Right cardiac atrium (tissue), 5 donors: ENCODE measurements at regions not wholly inside any gene's neighbourhood (a gene's known extent, or its start where the extent isn't known, plus 50 kb on each side); places are given as distances from the start of the nearest gene placed in this dataset.

Source experiments
- ATAC-seq, 2 donors: fragments of 200-7000 bp; cut with Tn5 transposase; one replicate each; pipeline versions ENCODE4 v1.8.0 to v1.9.1; 2020; ENCODE audit warnings: moderate library complexity in 2 of 2, mild to moderate bottlenecking in 1 of 2
- DNase-seq, 3 donors: peaks; one replicate each; pipeline ENCODE4 v3.0.0-alpha.2; 2020
- H3K27ac ChIP-seq: one replicate; pipeline ENCODE4 v1.5.1; 2013; ENCODE audit warnings: mild to moderate bottlenecking, low read length, control low read depth, moderate library complexity
- H3K27me3 ChIP-seq: one replicate; pipeline ENCODE4 v1.6.1; 2013; ENCODE audit not compliant: control insufficient read depth, insufficient read depth
- H3K4me1 ChIP-seq: one replicate; pipeline ENCODE4 v1.6.1; 2013; ENCODE audit warnings: low read length; ENCODE audit not compliant: control insufficient read depth, insufficient read depth
- H3K4me3 ChIP-seq: one replicate; pipeline ENCODE4 v1.5.1; 2013; ENCODE audit warnings: low read length, control low read depth
- H3K9me3 ChIP-seq: one replicate; pipeline ENCODE4 v1.6.1; 2013; ENCODE audit warnings: low read length; ENCODE audit not compliant: control insufficient read depth
- WGBS: extraction: QIAGEN DNeasy Blood & Tissue Kit; methylation state at CpG from one replicate; pipeline ENCODE4 v1.1.7; 2013; 5-methylcytosine and 5-hydroxymethylcytosine counted together
- intact Hi-C, 4 donors: fragments of 100-400 bp; cut with DNase I; formaldehyde crosslinking; loops; one replicate each; pipeline versions ENCODE4 v1.11.0 to v1.14.0; 2022 to 2023
- donor health status: healthy with polysubstance abuse.
- donor health status: DM: no; HTN: yes; CAD: no.
- donor health status: DM: no; HTN: no; CAD: no.
- donor health status: DM: no; HTN: yes; CAD: no; lungs with severe emphysema.
- donor health status: DM: yes; HTN: yes; CAD: no.

DNA sequence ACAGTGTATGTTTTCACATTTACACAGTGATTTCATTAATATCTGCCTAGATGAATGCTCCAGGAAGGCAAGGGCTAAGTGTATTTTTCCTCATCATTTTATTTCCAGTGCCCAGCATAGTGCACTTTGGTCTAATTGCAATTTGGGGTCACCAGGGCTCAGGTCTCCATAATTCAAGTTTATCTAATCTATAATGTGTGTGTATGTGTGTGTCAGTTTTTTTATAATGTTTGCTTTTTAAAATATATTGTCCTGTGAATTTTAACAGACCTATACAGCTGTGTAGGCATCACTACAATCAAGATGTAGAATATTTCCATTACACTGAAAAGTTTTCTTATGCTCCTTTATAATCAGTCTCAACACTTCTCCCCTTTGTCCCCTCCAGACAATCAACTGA, 620.4 kb downstream of the STK39 start:
- Histone ChIP-seq H3K4me3 (no peak overlapping the region), H3K9me3 (no peaks in the 10 kb centered on the region), H3K27me3 (no peaks in the 10 kb centered on the region), H3K4me1 (no peaks in the 10 kb centered on the region), H3K27ac (no peak overlapping the region)
- ATAC-seq (no peak), DNase-seq (no peak)
- intact Hi-C loops = no loop called here

GRCh38 chr2:167626301-167626700, 621.1 kb downstream of the STK39 start:
- Histone ChIP-seq H3K27ac (no peak overlapping the region), H3K4me1 (no peaks in the 10 kb centered on the region), H3K27me3 (no peaks in the 10 kb centered on the region), H3K9me3 (no peaks in the 10 kb centered on the region), H3K4me3 (no peak overlapping the region)
- no peak for DNase-seq
- ATAC-seq = no peak
- intact Hi-C loops = no loop called here
- WGBS = 35% methylated on average over 1 of the region's 1 CpG

GRCh38 chr2:167616997-167617396, 630.4 kb downstream of the STK39 start:
- ATAC-seq = no peak
- DNase-seq = no peak
- Histone ChIP-seq H3K9me3 (no peaks in the 10 kb centered on the region), H3K4me3 (no peak overlapping the region), H3K27me3 (no peaks in the 10 kb centered on the region), H3K27ac (no peak overlapping the region), H3K4me1 (no peaks in the 10 kb centered on the region)
- intact Hi-C loops = no loop called here

DNA sequence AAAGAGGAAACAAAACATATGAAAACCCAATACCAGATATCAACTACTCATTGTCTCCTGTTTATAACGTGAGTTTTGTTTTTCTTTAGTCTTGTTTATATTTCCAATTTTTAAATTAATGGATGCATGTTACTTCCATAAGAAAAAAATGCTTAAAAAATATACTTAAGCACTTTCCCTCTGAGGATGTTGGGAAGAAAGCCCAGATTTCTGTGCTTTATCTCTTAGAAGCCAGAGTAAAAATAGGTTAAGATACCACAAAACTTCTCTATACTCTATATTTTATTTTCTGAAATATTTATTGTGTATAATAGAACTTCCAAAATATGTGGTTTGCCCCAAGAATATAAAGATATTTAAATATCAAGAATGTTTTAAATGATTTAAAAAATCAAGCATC, 633.9 kb downstream of the STK39 start:
- no peaks in the 10 kb centered on the region for H3K4me1 ChIP-seq
- H3K9me3 ChIP-seq = no peaks in the 10 kb centered on the region
- H3K27ac ChIP-seq = no peak overlapping the region
- no peak for DNase-seq
- intact Hi-C loops = no loop called here
- 51% methylated on average over 1 of the region's 1 CpG for WGBS
- no peak overlapping the region for H3K4me3 ChIP-seq
- H3K27me3 ChIP-seq = no peaks in the 10 kb centered on the region
- no peak for ATAC-seq

DNA sequence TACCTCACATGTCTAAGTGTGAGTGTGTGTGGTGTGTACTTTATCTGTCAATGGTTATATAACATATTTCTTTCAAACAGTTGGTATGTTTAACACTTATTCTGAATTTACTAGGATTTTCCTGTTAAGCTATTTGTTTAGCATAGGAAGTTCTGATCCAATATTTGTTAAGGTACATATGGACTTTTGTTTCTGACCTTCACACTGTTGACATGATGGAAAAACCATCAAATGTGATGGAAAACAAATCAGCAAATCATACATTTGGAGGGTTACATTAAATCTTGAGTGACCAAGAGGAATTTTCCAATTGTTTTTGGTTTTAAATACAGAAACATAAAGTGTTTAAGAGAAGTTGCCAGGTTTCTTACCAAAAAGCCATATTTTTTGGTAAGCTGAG, 638.9 kb downstream of the STK39 start:
- DNase-seq = no peak

DNA sequence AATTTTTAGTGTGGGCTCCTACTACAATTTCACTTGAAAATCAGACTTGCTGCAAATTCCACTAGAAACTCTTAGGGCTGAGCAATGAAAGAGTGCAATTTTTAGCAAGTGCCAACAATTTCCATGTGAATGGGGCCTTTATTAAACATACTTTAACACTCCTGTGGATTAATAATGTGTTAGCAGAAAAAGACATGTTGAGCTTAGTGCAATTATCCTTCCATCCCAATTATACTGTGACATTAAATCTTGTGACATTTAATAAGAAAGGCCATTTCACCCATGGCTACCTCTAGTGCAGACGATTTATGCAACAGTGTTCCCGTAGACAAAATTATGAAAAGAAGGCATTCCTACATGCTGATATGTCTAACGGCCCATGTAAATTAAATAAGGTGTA, 639.7 kb downstream of the STK39 start:
- DNase-seq = no peak
- ATAC-seq = no peak
- H3K27ac ChIP-seq = no peak overlapping the region
- no peaks in the 10 kb centered on the region for H3K9me3 ChIP-seq
- H3K4me3 ChIP-seq = no peak overlapping the region
- WGBS = 86% methylated on average over 3 of the region's 3 CpGs
- H3K4me1 ChIP-seq = no peaks in the 10 kb centered on the region
- H3K27me3 ChIP-seq = no peaks in the 10 kb centered on the region
- intact Hi-C loops = no loop called here

More for the DNA sequence above, 638.9 kb downstream of the STK39 start:
- no peaks in the 10 kb centered on the region for H3K4me1 ChIP-seq
- no peaks in the 10 kb centered on the region for H3K27me3 ChIP-seq
- H3K9me3 ChIP-seq = no peaks in the 10 kb centered on the region
- intact Hi-C loops = no loop called here
- no peak overlapping the region for H3K27ac ChIP-seq
- no peak overlapping the region for H3K4me3 ChIP-seq
- ATAC-seq = no peak

- intact Hi-C loops = no loop called here
- Histone ChIP-seq H3K4me3 (no peak overlapping the region), H3K27ac (no peak overlapping the region), H3K27me3 (no peaks in the 10 kb centered on the region), H3K9me3 (no peaks in the 10 kb centered on the region), H3K4me1 (no peaks in the 10 kb centered on the region)
- WGBS = 89% methylated on average over 8 of the region's 8 CpGs
- no peak for DNase-seq
- ATAC-seq = no peak
Measured at GRCh38 chr2:167607211-167607610, 640.2 kb downstream of the STK39 start.

- Histone ChIP-seq H3K27ac (no peak overlapping the region), H3K9me3 (no peaks in the 10 kb centered on the region), H3K4me1 (no peaks in the 10 kb centered on the region), H3K4me3 (no peak overlapping the region), H3K27me3 (no peaks in the 10 kb centered on the region)
- 98% methylated on average over 1 of the region's 1 CpG for WGBS
- intact Hi-C loops = no loop called here
- ATAC-seq = no peak
- no peak for DNase-seq
Measured at GRCh38 chr2:167602122-167602521, 645.3 kb downstream of the STK39 start.

- Histone ChIP-seq H3K9me3 (no peaks in the 10 kb centered on the region), H3K27me3 (no peaks in the 10 kb centered on the region), H3K4me3 (no peak overlapping the region), H3K27ac (no peak overlapping the region), H3K4me1 (no peaks in the 10 kb centered on the region)
- intact Hi-C loops = no loop called here
- ATAC-seq (no peak), DNase-seq (no peak)
- WGBS = 55% methylated on average over 1 of the region's 1 CpG
Measured at GRCh38 chr2:167599219-167599618, 648.2 kb downstream of the STK39 start.

- DNase-seq (no peak), ATAC-seq (no peak)
- 64% methylated on average over 3 of the region's 3 CpGs for WGBS
- no peaks in the 10 kb centered on the region for H3K9me3 ChIP-seq
- intact Hi-C loops = no loop called here
- no peak overlapping the region for H3K4me3 ChIP-seq
- no peaks in the 10 kb centered on the region for H3K4me1 ChIP-seq
- H3K27ac ChIP-seq = no peak overlapping the region
- no peaks in the 10 kb centered on the region for H3K27me3 ChIP-seq
Measured at GRCh38 chr2:167595839-167596471, 651.4 kb downstream of the STK39 start.

- Histone ChIP-seq H3K4me1 (no peaks in the 10 kb centered on the region), H3K9me3 (no peaks in the 10 kb centered on the region), H3K4me3 (no peak overlapping the region), H3K27me3 (no peaks in the 10 kb centered on the region), H3K27ac (no peak overlapping the region)
- 84% methylated on average over 3 of the region's 3 CpGs for WGBS
- ATAC-seq = no peak
- intact Hi-C loops = no loop called here
- DNase-seq = no peak
Measured at GRCh38 chr2:167595021-167595420, 652.4 kb downstream of the STK39 start.

DNA sequence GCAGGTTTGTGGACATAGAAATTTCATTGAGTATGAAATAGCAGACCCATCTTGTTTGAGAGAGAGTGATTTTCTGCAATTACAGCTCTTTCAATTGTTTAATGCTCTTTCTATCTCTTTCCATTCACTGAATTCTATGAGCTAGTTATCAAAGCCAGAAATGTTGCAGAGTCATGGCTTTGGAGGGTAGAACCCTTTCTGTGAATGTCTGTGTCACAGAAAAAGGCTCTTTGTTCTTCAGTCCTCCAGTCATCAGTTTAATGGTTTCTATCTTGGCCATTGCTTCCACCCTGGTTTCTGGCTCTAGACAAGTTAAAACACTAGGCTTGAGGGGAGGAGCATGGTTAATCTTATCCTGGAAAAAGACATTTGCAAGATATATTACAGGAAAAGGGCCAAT, 655.0 kb downstream of the STK39 start:
- Histone ChIP-seq H3K9me3 (no peaks in the 10 kb centered on the region), H3K4me1 (no peaks in the 10 kb centered on the region), H3K27ac (no peak overlapping the region), H3K27me3 (no peaks in the 10 kb centered on the region), H3K4me3 (no peak overlapping the region)
- DNase-seq = no peak
- ATAC-seq = no peak
- intact Hi-C loops = no loop called here
